Smooth muscle cell of the brain vasculature (primary cell): ENCODE measurements at regions not wholly inside any gene's neighbourhood (a gene's known extent, or its start where the extent isn't known, plus 50 kb on each side); places are given as distances from the start of the nearest gene placed in this dataset.
"Not testable (repeated sequence)": the region's sequence is repeated elsewhere in the genome, so short reads cannot be mapped to it uniquely, and the experiment has no call there.

Source experiments
- DNase-seq: peaks from one replicate; pipeline ENCODE4 v3.0.0-alpha.2; 2012; ENCODE audit warnings: low read depth, low spot score

- no peak for DNase-seq
Observed at GRCh38 chr1:229007167-229007566, 263.7 kb upstream of the RAB4A start.

- no peak for DNase-seq
Observed at GRCh38 chr1:229007701-229008100, 263.2 kb upstream of the RAB4A start.

DNA sequence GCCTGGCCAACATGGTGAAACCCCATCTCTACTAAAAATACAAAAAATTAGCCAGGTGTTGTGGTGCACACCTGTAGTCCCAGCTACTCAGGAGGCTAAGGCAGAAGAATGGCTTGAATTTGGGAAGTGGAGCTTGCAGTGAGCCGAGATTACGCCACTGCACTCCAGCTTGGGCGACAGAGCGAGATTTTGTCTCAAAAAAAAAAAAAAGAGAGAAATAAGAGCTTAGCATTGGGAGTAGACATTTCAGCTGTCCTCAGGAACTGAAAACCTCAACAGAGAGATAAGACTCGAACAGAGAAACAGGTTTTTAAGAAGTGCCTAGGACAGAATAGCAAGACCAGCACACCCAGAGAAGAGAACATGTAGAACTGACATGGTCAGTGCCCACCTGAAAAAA is 262.6 kb upstream of the RAB4A start:
- DNase-seq: not testable (repeated sequence)

DNA sequence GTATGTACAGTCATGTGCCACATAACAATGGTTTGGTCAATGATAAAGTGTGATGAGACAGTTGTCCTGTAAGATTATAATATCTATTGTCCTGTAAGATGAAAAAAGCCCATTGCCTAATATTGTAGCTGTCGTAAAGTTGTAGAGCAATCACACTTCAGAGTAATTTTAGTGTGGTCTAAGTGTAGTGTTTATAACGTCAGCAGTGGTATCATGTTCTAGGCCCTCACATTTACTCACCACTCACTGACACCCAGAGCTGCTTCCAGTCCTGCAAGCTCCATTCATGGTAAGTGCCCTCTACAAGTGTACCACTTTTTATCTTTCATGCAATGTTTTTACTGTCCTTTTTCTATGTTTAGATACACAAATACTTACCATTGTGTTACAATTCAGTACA is 259.9 kb upstream of the RAB4A start:
- no peak for DNase-seq

DNA sequence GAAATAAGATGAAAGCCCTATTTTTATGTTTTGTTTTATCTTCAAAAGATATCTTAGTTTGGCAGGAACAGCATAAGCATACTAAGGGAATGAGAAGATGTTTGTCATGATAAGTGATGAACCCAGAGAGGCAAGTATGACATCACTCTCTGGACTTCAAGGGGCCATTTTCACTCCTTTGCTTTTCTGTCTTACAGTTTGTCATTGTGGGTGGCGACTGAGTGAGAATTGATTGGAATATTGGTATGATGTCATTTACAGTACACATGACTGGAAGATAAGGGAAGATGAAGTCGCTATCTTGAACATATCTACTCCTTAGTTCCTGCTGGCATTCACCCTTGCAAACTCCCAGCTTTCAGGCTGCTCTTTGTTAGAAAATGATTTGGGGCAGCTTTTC is 258.1 kb upstream of the RAB4A start:
- DNase-seq: no peak

GRCh38 chr1:229013981-229014380 is 256.9 kb upstream of the RAB4A start:
- DNase-seq: no peak

DNA sequence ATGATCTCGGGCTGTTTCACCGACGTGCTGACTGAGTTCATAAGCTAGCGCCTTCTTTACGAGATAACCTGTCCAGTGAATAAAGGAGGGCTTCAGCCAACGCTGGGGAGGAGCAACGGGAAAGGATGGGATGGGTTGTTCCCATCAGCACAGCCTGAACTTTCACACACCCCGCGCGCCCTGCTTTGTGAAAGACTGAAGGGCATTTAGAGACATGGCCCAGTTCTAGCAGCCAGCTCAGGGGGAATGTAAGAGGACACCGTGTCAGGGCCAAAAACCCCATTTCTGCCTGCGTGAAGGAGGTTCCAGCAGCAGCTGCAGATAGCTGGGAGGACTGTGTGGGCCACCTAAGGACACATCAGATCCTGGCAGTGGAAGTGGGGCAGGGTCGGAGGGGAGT is 255.1 kb upstream of the RAB4A start:
- DNase-seq: no peak

GRCh38 chr1:229017091-229017490 is 253.8 kb upstream of the RAB4A start:
- no peak for DNase-seq

GRCh38 chr1:229018674-229019295 is 252.1 kb upstream of the RAB4A start:
- DNase-seq: no peak

- DNase-seq: no peak
Observed at GRCh38 chr1:229019663-229020271, 251.1 kb upstream of the RAB4A start.

DNA sequence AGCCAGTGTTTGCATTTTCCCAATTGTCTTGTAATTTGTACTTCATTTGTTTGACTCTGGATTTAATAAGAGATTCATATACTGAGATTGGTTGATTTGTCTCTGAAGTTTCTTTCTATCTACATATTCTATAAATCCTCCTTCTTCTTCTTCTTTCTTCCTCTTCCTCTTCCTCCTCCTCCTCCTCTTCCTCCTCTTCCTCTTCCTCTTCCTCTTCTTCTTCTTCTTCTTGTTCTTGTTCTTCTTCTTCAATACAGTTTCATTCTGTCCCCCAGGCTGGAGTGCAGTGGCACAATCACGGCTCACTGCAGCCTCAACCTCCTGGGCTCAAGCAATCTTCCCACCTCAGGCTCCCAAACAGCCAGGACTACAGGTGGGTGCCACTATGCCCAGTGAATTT is 249.9 kb upstream of the RAB4A start:
- not testable (repeated sequence) for DNase-seq

GRCh38 chr1:229022595-229023333 is 248.1 kb upstream of the RAB4A start:
- no peak for DNase-seq

GRCh38 chr1:229023651-229024300 is 247.1 kb upstream of the RAB4A start:
- DNase-seq: no peak

- peak; percentile 32 for DNase-seq
Observed at GRCh38 chr1:229024528-229025130, 246.3 kb upstream of the RAB4A start.

DNA sequence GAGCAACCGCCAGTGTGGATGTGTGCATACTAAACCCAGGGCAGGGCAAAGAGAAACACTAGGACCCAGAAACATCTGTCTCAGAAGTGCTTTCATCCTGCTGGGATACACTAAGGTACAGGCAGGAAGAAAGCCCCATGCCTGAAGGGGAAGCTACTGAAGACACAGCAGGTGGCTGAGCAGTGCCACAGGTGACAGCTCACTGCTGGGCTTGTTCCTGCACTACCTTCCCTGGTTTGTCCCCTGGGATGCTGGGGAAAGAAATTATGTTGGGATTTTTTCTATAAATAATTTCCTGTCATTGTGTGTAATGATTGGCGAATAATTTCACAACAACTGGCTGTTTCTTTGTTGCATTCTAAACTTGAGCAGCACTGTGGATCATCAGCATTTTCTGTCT is 245.3 kb upstream of the RAB4A start:
- no peak for DNase-seq

DNA sequence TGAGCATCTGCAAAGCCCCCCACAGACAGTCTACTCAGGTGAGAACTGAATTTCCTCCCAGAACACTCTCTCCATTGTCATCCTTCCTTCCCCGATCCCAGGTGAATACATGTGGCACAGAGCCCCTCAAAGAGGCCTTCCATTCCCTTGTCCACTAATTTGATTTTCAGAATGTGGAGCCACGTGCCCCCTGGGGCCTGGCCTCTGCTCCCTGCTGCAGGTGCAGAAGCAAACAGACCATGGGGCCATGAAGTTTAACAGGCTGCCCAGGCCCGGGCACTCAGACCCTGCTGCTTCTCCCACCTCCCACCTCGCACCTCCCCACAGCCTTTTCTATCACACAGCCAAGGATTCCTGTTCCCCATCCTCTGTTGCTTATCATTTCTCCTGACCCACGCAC is 243.8 kb upstream of the RAB4A start:
- DNase-seq: no peak

DNA sequence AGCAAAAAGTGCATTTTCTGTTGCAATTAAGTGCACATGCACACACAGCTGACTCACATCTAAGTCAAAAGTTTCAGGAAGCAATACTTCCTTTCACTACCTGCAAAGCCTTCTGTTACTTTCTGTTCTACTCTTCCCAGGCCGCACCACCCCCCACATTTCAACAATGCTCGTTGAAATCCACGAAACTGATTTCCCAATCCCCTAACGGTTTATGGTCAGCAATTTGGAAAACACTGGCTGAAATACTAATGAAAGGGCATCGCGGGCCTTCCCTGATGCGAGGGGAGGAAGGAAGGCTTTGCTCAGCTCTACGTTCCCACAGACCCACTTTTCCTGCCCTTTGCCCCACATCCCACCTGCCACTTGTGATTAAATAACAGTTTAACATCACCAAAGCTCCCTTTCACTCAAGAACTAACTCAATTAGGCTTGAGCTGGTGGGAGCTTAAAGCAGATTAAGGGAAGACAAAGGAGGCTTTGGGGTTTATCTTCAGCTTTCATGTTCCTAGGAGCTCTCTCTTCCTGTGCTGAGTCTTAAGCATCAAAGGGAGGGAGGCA is 243.2 kb upstream of the RAB4A start:
- DNase-seq: no peak

DNA sequence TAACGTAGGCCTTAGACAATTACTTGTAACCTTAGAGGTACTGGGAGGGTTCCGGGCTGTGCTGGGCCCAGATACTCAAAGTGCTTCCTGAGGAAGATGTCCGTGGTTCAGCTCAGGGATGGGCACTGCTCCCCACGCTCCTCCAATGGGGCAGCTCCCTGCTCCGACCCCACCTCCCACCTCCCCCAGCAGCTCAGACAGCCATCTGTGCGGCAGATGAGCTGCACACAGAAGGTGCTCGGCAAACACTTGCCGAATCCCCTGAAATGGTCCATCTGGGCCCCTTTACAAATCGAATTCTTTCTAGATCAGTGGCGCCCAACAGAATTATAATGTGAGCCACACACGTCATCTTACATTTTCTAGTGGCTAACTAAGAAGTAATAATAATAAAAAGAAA is 242.4 kb upstream of the RAB4A start:
- DNase-seq: no peak

- no peak for DNase-seq
Observed at GRCh38 chr1:229028987-229029878, 241.7 kb upstream of the RAB4A start.

- DNase-seq: no peak
Observed at GRCh38 chr1:229029879-229030235, 241.1 kb upstream of the RAB4A start.

DNA sequence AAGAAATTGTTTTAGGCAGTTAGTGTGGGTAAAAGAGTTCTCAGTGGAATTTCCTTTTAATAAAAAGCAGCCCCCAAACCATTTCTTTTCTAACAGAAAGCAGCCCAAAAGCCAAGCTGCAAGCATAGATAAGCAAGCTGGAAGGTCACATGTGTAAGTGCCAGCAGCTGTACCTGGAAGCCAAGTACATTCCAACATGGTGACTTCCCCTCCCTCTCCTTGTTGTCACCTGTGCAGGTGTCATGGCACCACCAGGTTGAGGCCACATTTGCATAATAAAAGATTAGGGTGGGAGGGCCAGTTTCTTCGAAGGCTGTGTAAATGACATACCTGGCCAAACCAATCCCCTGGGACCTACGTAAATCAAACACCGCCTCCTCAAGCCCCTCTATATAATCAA is 240.3 kb upstream of the RAB4A start:
- DNase-seq: no peak
